K562 (cell line): ENCODE measurements at regions not wholly inside any gene's neighbourhood (a gene's known extent, or its start where the extent isn't known, plus 50 kb on each side); places are given as distances from the start of the nearest gene placed in this dataset.

Source experiments
- ATAC-seq: fragments of 200-7000 bp; cut with Tn5 transposase; 3 replicates; pipeline ENCODE4 v1.9.1; 2020; ENCODE audit warnings: moderate library complexity
- BruUV-seq: library from RNA; stranded (reverse); fragments of 400-500 nt; replicated peaks from 2 replicates; lab custom pipeline; 2021; lab: Mats Ljungman, UMichigan
- CTCF ChIA-PET: fragments of 300-600 bp; formaldehyde crosslinking; extraction: SDS; loops from one replicate; lab custom pipeline; 2021; ENCODE audit warnings: low intra/inter-chr PET ratio; lab: Yijun Ruan, JAX
- POLR2A ChIA-PET: fragments of 300-600, 350-650 bp; sonication (Branson Sonifier 250); formaldehyde crosslinking; extraction: SDS; loops from one replicate; lab custom pipeline; 2021; ENCODE audit warnings: antibody characterized with exemption, inconsistent platforms; lab: Yijun Ruan, JAX
- DNase-seq, 4 experiments: peaks; one replicate each; pipeline versions ENCODE4 v3.0.0 to v3.0.0-alpha.2; 2011 to 2018; ENCODE audit warnings: low spot score in 3 of 4, mixed read lengths in 3 of 4; ENCODE audit errors: extremely low read depth in 1 of 4
- FAIRE-seq: peaks from 2 replicates; lab custom pipeline; 2011; peaks lifted over from hg19 to GRCh38; lab: Jason Lieb, UNC
- H2AFZ ChIP-seq: 2 replicates; pipeline ENCODE4 v1.6.0; 2011; ENCODE audit warnings: low read depth, low read length, control low read depth, inconsistent platforms
- H3K27ac ChIP-seq: fragments of 200-600 bp; 3 replicates; pipeline ENCODE4 v1.8.0; 2011; ENCODE audit warnings: low read depth, mild to moderate bottlenecking, control low read depth, inconsistent platforms, low read length, moderate library complexity, mixed read lengths; ENCODE audit errors: extremely low read depth
- H3K27me3 ChIP-seq, 2 experiments: fragments of 300-600 bp in 1 of 2; 2 replicates in 1 of 2; 3 replicates in 1 of 2; pipeline versions ENCODE4 v1.6.0 to v1.8.0; 2011; ENCODE audit warnings: inconsistent platforms in 2 of 2, low read length in 2 of 2, mild to moderate bottlenecking in 1 of 2, mixed read lengths in 1 of 2, moderate library complexity in 1 of 2; ENCODE audit not compliant: control insufficient read depth in 2 of 2, insufficient read depth in 2 of 2
- H3K36me3 ChIP-seq: fragments of 300-600 bp; 3 replicates; pipeline ENCODE4 v1.8.0; 2011; ENCODE audit warnings: mild to moderate bottlenecking, low read length, inconsistent platforms; ENCODE audit not compliant: control insufficient read depth, insufficient read depth
- H3K4me1 ChIP-seq, 2 experiments: fragments of 200-600 bp in 1 of 2; replicated peaks in 1 of 2; 2 replicates in 1 of 2; 3 replicates in 1 of 2; pipeline versions ENCODE4 v1.5.1 to v1.8.0; 2011; ENCODE audit warnings: inconsistent platforms in 2 of 2, low read length in 2 of 2, mild to moderate bottlenecking in 1 of 2, mixed read lengths in 1 of 2, moderate library complexity in 1 of 2; ENCODE audit not compliant: control insufficient read depth in 2 of 2, insufficient read depth in 2 of 2
- H3K4me2 ChIP-seq: 2 replicates; pipeline ENCODE4 v1.6.1; 2011; ENCODE audit warnings: low read length, control low read depth, inconsistent platforms, mixed read lengths; ENCODE audit not compliant: insufficient read depth
- H3K4me3 ChIP-seq: fragments of 200-600 bp; sonication (generic), shearing (Covaris generic); 2 replicates; pipeline ENCODE4 v1.5.1; 2016; ENCODE audit warnings: control low read depth, inconsistent platforms
- H3K79me2 ChIP-seq: fragments of 200-600 bp; 3 replicates; pipeline ENCODE4 v1.8.0; 2011; ENCODE audit warnings: low read length, inconsistent platforms; ENCODE audit not compliant: control insufficient read depth, insufficient read depth
- H3K9ac ChIP-seq, 2 experiments: 2 replicates each; pipeline versions ENCODE4 v1.6.0 to v1.6.1; 2011; ENCODE audit warnings: low read depth in 2 of 2, low read length in 2 of 2, control low read depth in 1 of 2, inconsistent platforms in 1 of 2, mild to moderate bottlenecking in 1 of 2, mixed read lengths in 1 of 2; ENCODE audit not compliant: insufficient read depth in 1 of 2
- H3K9me1 ChIP-seq: one replicate; pipeline ENCODE4 v1.6.0; 2011; ENCODE audit warnings: inconsistent platforms, mild to moderate bottlenecking, low read length, moderate library complexity; ENCODE audit not compliant: control insufficient read depth, insufficient read depth
- H3K9me3 ChIP-seq: replicated peaks from 2 replicates; pipeline ENCODE4 v1.5.1; 2011; ENCODE audit warnings: low read depth, low read length, inconsistent platforms; ENCODE audit not compliant: control insufficient read depth, insufficient read depth
- H4K20me1 ChIP-seq: replicated peaks from 2 replicates; pipeline ENCODE4 v1.6.1; 2011; ENCODE audit warnings: low read length, inconsistent platforms, mixed read lengths; ENCODE audit not compliant: control insufficient read depth, insufficient read depth
- BCL6 ChIP-seq: fragments of 250-450 bp; sonication (Bioruptor Pico); IDR thresholded peaks from 2 replicates; pipeline ENCODE4 v1.4.0; 2020
- MAFK ChIP-seq: IDR thresholded peaks from 2 replicates; pipeline ENCODE4 v1.6.1; 2011; ENCODE audit warnings: low read length, improper control_type of control experiment
- NR1H2 ChIP-seq: sonication (generic); formaldehyde crosslinking; IDR thresholded peaks from 2 replicates; pipeline ENCODE4 v1.4.0; 2020; ENCODE audit warnings: mild to moderate bottlenecking, missing genetic modification reagents
- SP1 ChIP-seq: sonication (generic); formaldehyde crosslinking; IDR thresholded peaks from 2 replicates; pipeline ENCODE4 v1.8.1; 2022; ENCODE audit warnings: mild to moderate bottlenecking, missing genetic modification reagents
- TFAM ChIP-seq: fragments of 250-450 bp; sonication (Bioruptor Pico); conservative IDR thresholded peaks from 2 replicates; pipeline ENCODE4 v1.5.0; 2021; ENCODE audit warnings: mild to moderate bottlenecking, moderate library complexity
- ZNF668 ChIP-seq: fragments of 250-450 bp; sonication (Bioruptor Pico); IDR thresholded peaks from 2 replicates; pipeline ENCODE4 v1.8.0; 2022; ENCODE audit warnings: mild to moderate bottlenecking, inconsistent platforms
- ZNF696 ChIP-seq: fragments of 250-450 bp; sonication (Bioruptor Pico); conservative IDR thresholded peaks from 2 replicates; pipeline ENCODE4 v1.4.0; 2020; ENCODE audit warnings: mild to moderate bottlenecking, moderate library complexity
- WGBS: fragments of 100-300 bp; shearing (Covaris generic); methylation state at CpG from one replicate; pipeline ENCODE4 v1.1.6; 2016; ENCODE audit warnings: low coverage, mixed read lengths; ENCODE audit not compliant: insufficient coverage; ENCODE audit errors: missing lambda C conversion rate; 5-methylcytosine and 5-hydroxymethylcytosine counted together
- in situ Hi-C: fragments of 300-500 bp; cut with MboI; formaldehyde crosslinking; loops from 4 replicates; pipeline ENCODE4 v1.15.0; 2018; ENCODE audit warnings: inconsistent platforms, mixed read lengths
- intact Hi-C: fragments of 100-400 bp; cut with micrococcal nuclease; formaldehyde crosslinking; loops from 2 replicates; pipeline ENCODE4 v1.14.2; 2022
- TF ChIP-seq, protein P1 (sequence below): sonication (generic); formaldehyde crosslinking; IDR thresholded peaks from 2 replicates; pipeline ENCODE4 v1.8.1; 2023; ENCODE audit warnings: mild to moderate bottlenecking, missing genetic modification reagents

DNA sequence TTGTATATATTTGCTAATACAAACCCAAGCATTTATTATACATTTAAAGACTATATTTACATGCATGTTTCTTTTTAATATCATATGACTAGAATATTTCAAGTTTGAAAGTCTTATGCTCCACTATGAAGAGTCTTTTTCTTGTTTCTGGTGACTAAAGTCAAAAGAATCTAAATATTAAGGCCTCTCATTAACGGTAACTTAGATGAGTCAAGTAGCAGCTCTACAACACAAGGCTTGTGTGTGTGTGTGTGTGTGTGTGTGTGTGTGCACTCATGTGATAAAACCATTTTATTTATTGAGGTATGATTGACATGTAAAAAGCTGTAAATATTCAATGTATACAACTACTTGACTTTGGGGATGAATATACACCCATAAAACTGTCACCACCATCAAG is 275.6 kb downstream of the TFAP2B start:
- no peaks in the 10 kb centered on the region for H3K9me1 ChIP-seq
- no peak for DNase-seq
- H3K4me3 ChIP-seq = no peak overlapping the region
- no peak overlapping the region for H3K27ac ChIP-seq
- WGBS = 35% methylated on average over 1 of the region's 1 CpG
- BruUV-seq = no TSS peak
- no peaks in the 10 kb centered on the region; a peak in 2 of 5 replicates for H3K4me1 ChIP-seq
- H3K9me3 ChIP-seq = peaks cover 6% of the 10 kb centered on the region; the same call in 1 of the 2 replicates
- H3K79me2 ChIP-seq = no peaks in the 10 kb centered on the region
- ATAC-seq = no peak
- no peaks in the 10 kb centered on the region for H4K20me1 ChIP-seq
- H3K27me3 ChIP-seq = no peaks in the 10 kb centered on the region
- no peaks in the 10 kb centered on the region for H3K36me3 ChIP-seq
- H2AFZ ChIP-seq = no peak overlapping the region
- FAIRE-seq = no peak
- no peak overlapping the region for H3K4me2 ChIP-seq
- TF ChIP-seq MAFK (no peak), TFAM (CRISPR knock-in tag) (no peak), ZNF668 (CRISPR knock-in tag) (no peak), NR1H2 (CRISPR knock-in tag) (no peak), SP1 (CRISPR knock-in tag) (no peak), BCL6 (CRISPR knock-in tag) (no peak), ZNF696 (no peak)
- TF ChIP-seq, protein P1, sequence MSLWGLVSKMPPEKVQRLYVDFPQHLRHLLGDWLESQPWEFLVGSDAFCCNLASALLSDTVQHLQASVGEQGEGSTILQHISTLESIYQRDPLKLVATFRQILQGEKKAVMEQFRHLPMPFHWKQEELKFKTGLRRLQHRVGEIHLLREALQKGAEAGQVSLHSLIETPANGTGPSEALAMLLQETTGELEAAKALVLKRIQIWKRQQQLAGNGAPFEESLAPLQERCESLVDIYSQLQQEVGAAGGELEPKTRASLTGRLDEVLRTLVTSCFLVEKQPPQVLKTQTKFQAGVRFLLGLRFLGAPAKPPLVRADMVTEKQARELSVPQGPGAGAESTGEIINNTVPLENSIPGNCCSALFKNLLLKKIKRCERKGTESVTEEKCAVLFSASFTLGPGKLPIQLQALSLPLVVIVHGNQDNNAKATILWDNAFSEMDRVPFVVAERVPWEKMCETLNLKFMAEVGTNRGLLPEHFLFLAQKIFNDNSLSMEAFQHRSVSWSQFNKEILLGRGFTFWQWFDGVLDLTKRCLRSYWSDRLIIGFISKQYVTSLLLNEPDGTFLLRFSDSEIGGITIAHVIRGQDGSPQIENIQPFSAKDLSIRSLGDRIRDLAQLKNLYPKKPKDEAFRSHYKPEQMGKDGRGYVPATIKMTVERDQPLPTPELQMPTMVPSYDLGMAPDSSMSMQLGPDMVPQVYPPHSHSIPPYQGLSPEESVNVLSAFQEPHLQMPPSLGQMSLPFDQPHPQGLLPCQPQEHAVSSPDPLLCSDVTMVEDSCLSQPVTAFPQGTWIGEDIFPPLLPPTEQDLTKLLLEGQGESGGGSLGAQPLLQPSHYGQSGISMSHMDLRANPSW (CRISPR knock-in tag) = no peak
- TF ChIP-seq, all 486 proteins: peak for 0
- POLR2A ChIA-PET = no interaction called here
- CTCF ChIA-PET = no interaction called here
- no peak overlapping the region for H3K9ac ChIP-seq
- intact Hi-C loops (no loop called here), in situ Hi-C loops (no loop called here)
